ENCODE measurements at regions not wholly inside any gene's neighbourhood (a gene's known extent, or its start where the extent isn't known, plus 50 kb on each side); places are given as distances from the start of the nearest gene placed in this dataset.

- Mint-ChIP-seq H3K9me3 (no peaks in the 10 kb centered on the region), H3K4me3 (no peak overlapping the region), H3K27me3 (ENCODE audit: low read depth) (no peaks in the 10 kb centered on the region), H3K4me1 (peaks cover 3% of the 10 kb centered on the region; the same call in 1 of the 2 replicates), H3K36me3 (no peaks in the 10 kb centered on the region), H3K27ac (no peak overlapping the region)
- DNase-seq (ENCODE audit: low spot score) (no peak), ATAC-seq (no peak)
- no peak for TF ChIP-seq CBFB (CRISPR knock-in tag; IDR thresholded peaks at IDR 0.05; ENCODE audit: low read depth)
- no peak for TF ChIP-seq PRDM15 (CRISPR knock-in tag; IDR thresholded peaks at IDR 0.05)
- TF ChIP-seq ATF1 (CRISPR knock-in tag; IDR thresholded peaks at IDR 0.05) = no peak
- TF ChIP-seq NFYB (CRISPR knock-in tag; conservative IDR thresholded peaks at IDR 0.05; ENCODE audit: low read depth) = no peak
- no peak for TF ChIP-seq ATF6 (CRISPR knock-in tag; IDR thresholded peaks at IDR 0.05)
- TF ChIP-seq NR2C2 (CRISPR knock-in tag; IDR thresholded peaks at IDR 0.05) = no peak
- no peak for TF ChIP-seq ETV6 (CRISPR knock-in tag; IDR thresholded peaks at IDR 0.05)
- no peak for TF ChIP-seq RORB (CRISPR knock-in tag; IDR thresholded peaks at IDR 0.05)
- TF ChIP-seq ZMAT4 (CRISPR knock-in tag; IDR thresholded peaks at IDR 0.05) = no peak
- TF ChIP-seq USF1 (CRISPR knock-in tag; IDR thresholded peaks at IDR 0.05) = no peak
- TF ChIP-seq ZNF138 (CRISPR knock-in tag; conservative IDR thresholded peaks at IDR 0.05) = no peak
- TF ChIP-seq ZNF423 (CRISPR knock-in tag; IDR thresholded peaks at IDR 0.05) = no peak
- no peak for TF ChIP-seq SP1 (CRISPR knock-in tag; conservative IDR thresholded peaks at IDR 0.05)
- no peak for TF ChIP-seq ZNF121 (CRISPR knock-in tag; IDR thresholded peaks at IDR 0.05)
- TF ChIP-seq CREB1 (CRISPR knock-in tag; IDR thresholded peaks at IDR 0.05) = no peak
- TF ChIP-seq USF2 (CRISPR knock-in tag; IDR thresholded peaks at IDR 0.05) = no peak
- no peak for TF ChIP-seq TCF7 (CRISPR knock-in tag; IDR thresholded peaks at IDR 0.05; ENCODE audit: low read depth)
- no peak for TF ChIP-seq ARID4B (CRISPR knock-in tag; IDR thresholded peaks at IDR 0.05; ENCODE audit: borderline replicate concordance)
- no peak for TF ChIP-seq MXD4 (CRISPR knock-in tag; IDR thresholded peaks at IDR 0.05; ENCODE audit: borderline replicate concordance)
- no peak for TF ChIP-seq STAT6 (CRISPR knock-in tag; conservative IDR thresholded peaks at IDR 0.05; ENCODE audit: low read depth)
- POLR2A ChIA-PET = no interaction called here
- CTCF ChIA-PET = no interaction called here
Observed at GRCh38 chr11:122230385-122230755, 114.4 kb upstream of the BLID start.

Data from WTC11 (cell line).